ENCODE measurements at regions not wholly inside any gene's neighbourhood (a gene's known extent, or its start where the extent isn't known, plus 50 kb on each side); places are given as distances from the start of the nearest gene placed in this dataset.

- no peak for TF ChIP-seq CTCF (IDR thresholded peaks at IDR 0.05)
- TF ChIP-seq POLR2A (IDR thresholded peaks at IDR 0.05), result no peak
Observed at GRCh38 chr3:148004331-148004730, 595.2 kb downstream of the ZIC1 start.
